ENCODE measurements at regions not wholly inside any gene's neighbourhood (a gene's known extent, or its start where the extent isn't known, plus 50 kb on each side); places are given as distances from the start of the nearest gene placed in this dataset.

DNA sequence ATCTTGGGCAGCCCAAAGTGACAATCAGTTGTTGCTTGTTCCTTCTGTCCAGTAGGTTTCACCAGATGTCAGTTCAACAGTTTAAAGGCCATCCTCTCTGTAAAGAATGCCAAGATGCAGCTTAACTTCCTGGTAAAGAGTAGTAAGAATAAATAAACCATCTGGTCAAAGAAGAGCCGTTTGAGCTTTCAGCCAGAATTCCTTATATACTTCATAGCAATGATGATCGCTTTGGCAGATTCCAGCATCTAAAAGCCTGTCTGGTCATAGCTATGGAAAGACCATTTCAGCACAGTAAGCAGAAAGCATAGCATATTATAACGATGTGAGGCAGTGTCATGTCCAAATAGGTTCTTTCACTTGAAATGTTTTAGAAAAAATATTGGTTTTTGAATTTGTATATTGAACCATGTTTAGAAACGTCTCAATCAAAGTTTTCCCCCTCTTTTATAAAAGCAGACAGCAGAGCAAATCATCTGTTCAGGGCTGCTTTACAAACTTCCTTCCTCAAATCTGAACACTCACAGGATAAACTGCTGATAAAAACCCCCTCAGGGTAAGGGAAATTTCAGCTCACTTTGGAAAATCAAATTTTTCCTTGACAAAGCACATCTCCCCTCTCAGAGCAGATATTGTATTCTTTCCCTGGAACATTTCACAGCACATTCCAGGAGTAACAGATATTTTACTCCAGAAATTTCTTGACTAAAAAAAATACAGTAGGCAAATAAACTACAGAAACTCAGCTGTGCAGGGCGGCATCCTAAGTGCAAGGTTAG lies 184.1 kb downstream of the NOC3L start:
- H3K27ac ChIP-seq, result no peak overlapping the region
- no peak for DNase-seq (ENCODE audit: low read depth, low spot score)

- no peak for DNase-seq (ENCODE audit: low read depth, low spot score)
Measured at GRCh38 chr10:94180576-94180975, 182.2 kb downstream of the NOC3L start.

DNA sequence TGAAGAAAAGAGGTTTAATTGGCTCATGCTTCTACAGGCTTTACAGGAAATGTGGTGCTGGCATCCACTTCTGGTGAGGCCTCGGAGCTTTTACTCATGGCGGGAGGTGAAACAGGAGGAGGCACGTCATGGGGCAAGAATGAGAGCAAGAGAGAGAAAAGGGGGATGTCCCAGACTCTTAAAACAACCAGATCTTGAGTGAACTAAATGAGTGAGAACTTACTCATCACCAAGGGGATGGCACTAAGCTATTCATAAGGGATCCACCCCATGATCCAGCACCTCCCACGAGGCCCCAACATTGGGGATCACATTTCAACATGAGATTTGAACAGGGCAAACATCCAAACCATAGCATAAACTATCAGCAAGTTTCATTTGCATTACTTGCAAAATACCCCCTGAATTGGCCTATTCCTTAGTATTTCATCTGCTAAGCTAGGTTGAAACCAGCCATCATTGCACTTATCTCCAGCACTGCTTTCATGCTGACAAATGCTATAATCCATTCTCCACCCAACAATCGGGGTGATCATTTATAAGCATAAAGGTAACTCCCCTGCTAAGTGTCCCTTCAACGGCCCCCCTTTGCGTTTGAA lies 179.0 kb downstream of the NOC3L start:
- peak; percentile 89 for DNase-seq (ENCODE audit: low read depth, low spot score)
- H3K27ac ChIP-seq, result peak overlapping the region; percentile 64

More at GRCh38 chr10:94180576-94180975, 182.2 kb downstream of the NOC3L start:
- no peak overlapping the region for H3K27ac ChIP-seq

DNA sequence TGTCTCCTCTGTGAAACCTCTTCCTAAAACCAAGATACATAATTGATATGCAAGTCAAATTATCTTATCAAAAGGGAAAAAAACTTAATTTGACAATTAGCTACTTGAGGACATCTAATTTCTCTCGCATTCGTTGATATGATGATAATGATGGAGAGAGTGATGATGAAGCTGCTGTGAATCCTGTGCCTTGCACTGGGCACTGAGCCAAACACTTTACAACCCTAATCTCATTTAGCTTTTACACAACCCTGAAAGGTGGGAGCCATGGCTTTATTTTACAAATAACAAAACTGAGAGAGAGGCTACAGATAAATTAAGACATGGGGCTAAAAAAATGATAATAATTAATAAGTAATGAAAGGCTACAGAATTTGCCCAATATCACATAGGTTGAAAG lies 176.0 kb downstream of the NOC3L start:
- no peak for DNase-seq (ENCODE audit: low read depth, low spot score)
- H3K27ac ChIP-seq, result no peak overlapping the region

- H3K27ac ChIP-seq, result no peak overlapping the region
- DNase-seq (ENCODE audit: low read depth, low spot score), result no peak
Measured at GRCh38 chr10:94192333-94192732, 170.4 kb downstream of the NOC3L start.

GRCh38 chr10:94192974-94193373 lies 169.8 kb downstream of the NOC3L start:
- no peak overlapping the region for H3K27ac ChIP-seq
- no peak for DNase-seq (ENCODE audit: low read depth, low spot score)

- H3K27ac ChIP-seq, result no peak overlapping the region
- no peak for DNase-seq (ENCODE audit: low read depth, low spot score)
Measured at GRCh38 chr10:94193466-94193924, 169.2 kb downstream of the NOC3L start.

DNA sequence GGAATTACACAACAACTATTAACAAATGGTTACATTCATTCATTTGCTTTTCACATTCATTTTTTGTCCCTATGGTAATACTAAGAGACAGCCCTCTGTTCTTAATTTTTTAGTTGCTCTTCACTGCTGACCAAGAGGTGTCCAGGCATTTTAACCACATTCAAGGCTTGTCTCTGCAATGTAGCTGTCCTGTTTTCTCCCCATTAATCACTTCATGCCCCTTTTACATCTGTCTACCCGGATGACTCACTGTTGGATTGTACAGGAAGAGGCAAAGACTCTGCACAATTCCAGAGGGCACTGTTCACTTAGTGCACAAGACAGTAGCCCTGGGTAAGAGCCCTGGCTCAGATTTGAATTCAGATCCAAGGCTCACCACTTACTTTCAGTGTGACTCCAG lies 168.5 kb downstream of the NOC3L start:
- DNase-seq (ENCODE audit: low read depth, low spot score), result peak; percentile 46
- H3K27ac ChIP-seq, result no peak overlapping the region

DNA sequence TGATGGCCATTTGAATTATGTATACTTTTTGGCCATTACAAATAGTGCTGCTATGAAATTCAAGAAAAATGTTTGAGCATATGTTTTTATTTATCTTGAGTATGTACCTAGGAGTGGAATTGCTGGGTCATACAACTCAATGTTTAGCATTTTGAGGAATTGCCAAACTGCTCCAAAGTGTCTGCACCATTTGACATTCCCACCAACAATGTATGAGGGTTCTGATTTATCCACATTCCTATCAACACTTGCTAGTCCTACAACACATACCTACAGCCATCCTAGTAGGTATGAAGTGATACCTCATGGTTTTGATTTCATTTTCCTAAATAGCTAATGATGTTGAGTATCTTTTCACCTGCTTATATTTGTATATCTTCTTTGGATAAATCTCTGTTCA lies 165.5 kb downstream of the NOC3L start:
- no peak overlapping the region for H3K27ac ChIP-seq
- no peak for DNase-seq (ENCODE audit: low read depth, low spot score)

- H3K27ac ChIP-seq, result no peak overlapping the region
- DNase-seq (ENCODE audit: low read depth, low spot score), result no peak
Measured at GRCh38 chr10:94198324-94198723, 164.4 kb downstream of the NOC3L start.

- no peak for DNase-seq (ENCODE audit: low read depth, low spot score)
- no peak overlapping the region for H3K27ac ChIP-seq
Measured at GRCh38 chr10:94199565-94199964, 163.2 kb downstream of the NOC3L start.

DNA sequence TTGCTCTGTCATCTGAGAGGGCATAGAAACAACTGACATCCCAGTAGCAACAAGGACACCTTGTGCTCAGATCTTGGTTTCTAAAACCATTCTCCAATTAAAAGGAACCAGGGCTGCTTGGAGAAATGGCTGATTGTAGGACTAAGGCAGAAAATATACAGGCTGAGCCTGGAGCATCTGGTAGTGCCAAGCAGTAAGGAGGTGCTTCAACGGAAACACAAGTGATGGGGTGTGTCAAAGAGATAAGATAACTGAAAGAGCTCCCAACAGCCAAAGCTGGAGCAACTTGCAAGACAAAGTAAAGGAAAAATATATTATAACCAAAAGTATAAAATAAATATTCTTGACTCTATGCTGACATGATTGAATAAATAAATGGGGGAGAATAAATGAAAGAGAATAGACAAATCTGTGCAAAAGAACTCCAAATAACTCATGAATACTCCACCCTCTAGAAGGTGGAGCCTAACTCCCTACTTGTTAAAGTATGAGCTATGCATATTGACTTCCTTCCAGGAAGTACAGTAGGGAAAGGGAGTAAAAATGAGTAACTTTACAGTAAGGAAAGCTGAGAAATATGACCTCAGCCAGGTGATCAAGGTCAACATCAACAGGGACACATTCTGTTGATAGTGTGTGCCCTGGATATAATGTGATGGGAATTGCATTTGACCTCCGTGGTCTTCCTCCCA lies 162.4 kb downstream of the NOC3L start:
- no peak overlapping the region for H3K27ac ChIP-seq
- no peak for DNase-seq (ENCODE audit: low read depth, low spot score)

DNA sequence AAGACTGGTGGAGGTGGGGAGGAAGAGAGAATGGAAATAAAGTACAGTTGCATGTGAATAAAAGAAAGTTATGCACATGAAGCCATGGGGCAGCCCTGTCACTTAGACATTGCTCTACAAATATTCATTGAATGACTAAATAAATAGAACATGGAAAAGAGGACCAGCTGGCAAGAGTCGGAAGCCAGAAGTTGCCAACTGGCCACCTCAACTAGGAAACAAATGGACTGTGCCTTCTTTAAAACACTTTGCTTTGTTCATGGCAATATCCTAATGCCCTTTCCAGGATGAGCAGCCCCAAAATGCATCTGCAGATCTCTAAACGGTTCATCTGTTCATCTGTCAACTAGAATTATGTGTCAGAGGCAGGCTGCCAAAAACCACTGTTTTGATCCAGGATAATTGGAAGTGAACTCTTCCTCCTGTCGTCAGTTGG lies 157.3 kb downstream of the NOC3L start:
- H3K27ac ChIP-seq, result no peak overlapping the region
- DNase-seq (ENCODE audit: low read depth, low spot score), result no peak

DNA sequence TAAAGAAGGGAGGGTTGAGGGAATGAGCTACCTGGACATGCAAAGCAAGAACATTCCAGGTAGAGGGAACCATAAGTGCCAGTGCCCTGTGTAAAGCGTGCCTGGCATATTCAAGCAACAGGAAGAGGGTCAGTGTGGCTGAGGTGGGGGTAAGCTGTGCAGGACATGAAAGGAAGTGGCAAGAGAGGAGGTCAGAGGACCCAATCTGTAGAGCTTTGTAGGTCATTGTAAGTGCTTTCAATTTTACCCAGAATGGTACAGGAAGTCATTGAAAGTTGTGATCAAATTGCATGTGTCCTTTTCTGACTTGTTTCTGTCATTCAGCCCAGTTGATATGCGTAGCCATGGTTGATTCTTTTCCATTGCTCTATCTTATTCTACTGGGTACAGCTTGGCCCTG lies 156.6 kb downstream of the NOC3L start:
- no peak for DNase-seq (ENCODE audit: low read depth, low spot score)
- H3K27ac ChIP-seq, result no peak overlapping the region

- no peak for DNase-seq (ENCODE audit: low read depth, low spot score)
- H3K27ac ChIP-seq, result no peak overlapping the region
Measured at GRCh38 chr10:94208315-94208714, 154.4 kb downstream of the NOC3L start.

DNA sequence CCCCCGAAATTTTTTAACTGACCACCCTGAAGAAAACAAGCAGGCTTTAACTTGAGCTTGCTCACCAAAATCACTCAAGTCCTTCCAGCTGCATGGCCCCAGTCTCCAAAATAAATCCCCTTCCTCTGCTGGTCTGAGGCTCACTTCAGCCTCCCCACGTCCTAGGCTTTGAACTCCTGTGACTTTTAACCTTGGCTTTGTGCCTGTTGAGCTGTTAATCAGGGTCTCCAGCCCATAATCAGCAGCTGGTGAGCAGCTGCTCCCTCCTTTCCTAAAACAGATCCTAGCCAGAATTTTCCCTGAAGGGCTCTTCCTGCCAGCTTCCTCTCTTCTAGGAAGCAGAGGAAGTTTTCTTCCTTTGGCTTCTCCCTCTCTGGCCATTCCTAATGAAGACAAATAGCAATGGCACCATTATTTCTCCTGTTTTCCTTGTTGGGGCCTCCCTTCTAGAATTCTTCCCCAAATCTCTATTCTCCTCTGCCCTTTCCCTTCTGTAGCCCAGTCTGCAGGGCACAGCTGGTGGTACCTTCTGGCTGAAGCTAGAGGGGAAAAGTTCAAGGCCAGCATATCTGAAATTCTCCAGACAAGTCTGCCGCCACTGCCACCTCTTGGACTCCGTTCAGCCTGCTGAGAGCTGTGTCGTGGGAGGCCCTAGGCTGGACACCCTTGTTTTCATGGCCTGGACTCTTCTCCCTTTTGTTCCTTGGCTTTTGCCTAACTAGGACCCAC lies 152.1 kb downstream of the NOC3L start:
- no peak overlapping the region for H3K27ac ChIP-seq
- no peak for DNase-seq (ENCODE audit: low read depth, low spot score)

- no peak overlapping the region for H3K27ac ChIP-seq
- DNase-seq (ENCODE audit: low read depth, low spot score), result no peak
Measured at GRCh38 chr10:94211169-94211510, 151.6 kb downstream of the NOC3L start.

- no peak for DNase-seq (ENCODE audit: low read depth, low spot score)
- H3K27ac ChIP-seq, result no peak overlapping the region
Measured at GRCh38 chr10:94213001-94213530, 149.7 kb downstream of the NOC3L start.

DNA sequence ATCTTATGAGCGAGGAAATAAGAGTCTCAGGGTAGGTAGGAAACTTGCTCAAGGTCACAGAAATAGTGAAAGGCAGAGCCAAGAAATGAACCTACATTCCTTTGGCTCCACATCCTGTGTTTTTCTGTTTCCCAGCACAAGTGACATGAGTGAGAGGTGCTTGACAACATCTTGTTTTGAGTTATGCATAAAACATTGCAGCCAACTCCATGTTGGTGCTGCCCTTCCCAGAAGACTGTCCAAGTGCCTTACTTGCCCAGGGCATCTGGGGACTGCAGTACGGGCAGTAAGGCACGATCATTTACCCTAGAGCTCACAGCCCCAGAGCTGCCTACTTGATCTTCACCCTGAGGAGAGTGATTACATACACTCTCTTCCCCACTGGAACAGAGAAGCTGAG lies 148.8 kb downstream of the NOC3L start:
- H3K27ac ChIP-seq, result no peak overlapping the region
- no peak for DNase-seq (ENCODE audit: low read depth, low spot score)

GRCh38 chr10:94214481-94214893 lies 148.3 kb downstream of the NOC3L start:
- H3K27ac ChIP-seq, result no peak overlapping the region
- DNase-seq (ENCODE audit: low read depth, low spot score), result no peak
